Ammon's horn (tissue), 1 donor: ENCODE measurements at regions not wholly inside any gene's neighbourhood (a gene's known extent, or its start where the extent isn't known, plus 50 kb on each side); places are given as distances from the start of the nearest gene placed in this dataset.
"Not testable (repeated sequence)": the region's sequence is repeated elsewhere in the genome, so short reads cannot be mapped to it uniquely, and the experiment has no call there.

ENCODE experiments used
- DNase-seq: peaks from one replicate; pipeline ENCODE4 v3.0.0-alpha.2; 2016; ENCODE audit warnings: low spot score

GRCh38 chr1:201637282-201638079, 98.6 kb downstream of the NAV1 start:
- DNase-seq: no peak

GRCh38 chr1:201639391-201639790, 100.5 kb downstream of the NAV1 start:
- DNase-seq: no peak

GRCh38 chr1:201639826-201640225, 100.9 kb downstream of the NAV1 start:
- DNase-seq: no peak

- no peak for DNase-seq
These were observed 101.7 kb downstream of the NAV1 start for GRCh38 chr1:201640624-201641023.

- no peak for DNase-seq
These were observed 102.8 kb downstream of the NAV1 start for GRCh38 chr1:201641524-201642253.

GRCh38 chr1:201643835-201644104, 104.8 kb downstream of the NAV1 start:
- no peak for DNase-seq

- DNase-seq: no peak
These were observed 105.3 kb downstream of the NAV1 start for GRCh38 chr1:201644197-201644596.

GRCh38 chr1:201645000-201645399, 106.1 kb downstream of the NAV1 start:
- DNase-seq: not testable (repeated sequence)

- no peak for DNase-seq
These were observed 107.0 kb downstream of the NAV1 start for GRCh38 chr1:201645956-201646355.

- no peak for DNase-seq
These were observed 107.6 kb downstream of the NAV1 start for GRCh38 chr1:201646411-201647022.

GRCh38 chr1:201647094-201647493, 108.2 kb downstream of the NAV1 start:
- no peak for DNase-seq

- DNase-seq: no peak
These were observed 108.8 kb downstream of the NAV1 start for GRCh38 chr1:201647722-201648065.

- DNase-seq: peak; percentile 72
These were observed 109.4 kb downstream of the NAV1 start for GRCh38 chr1:201648066-201648906.

- no peak for DNase-seq
These were observed 110.2 kb downstream of the NAV1 start for GRCh38 chr1:201648907-201649721.

- DNase-seq: peak; percentile 90
These were observed 111.1 kb downstream of the NAV1 start for GRCh38 chr1:201649761-201650622.

- no peak for DNase-seq
These were observed 111.7 kb downstream of the NAV1 start for GRCh38 chr1:201650623-201650933.

GRCh38 chr1:201652181-201652580, 113.3 kb downstream of the NAV1 start:
- no peak for DNase-seq

GRCh38 chr1:201653233-201653632, 114.3 kb downstream of the NAV1 start:
- DNase-seq: no peak

- DNase-seq: no peak
These were observed 115.0 kb downstream of the NAV1 start for GRCh38 chr1:201653883-201654282.

GRCh38 chr1:201655243-201655642, 116.3 kb downstream of the NAV1 start:
- DNase-seq: no peak

- DNase-seq: no peak
These were observed 117.0 kb downstream of the NAV1 start for GRCh38 chr1:201655910-201656309.
